ENCODE measurements at regions not wholly inside any gene's neighbourhood (a gene's known extent, or its start where the extent isn't known, plus 50 kb on each side); places are given as distances from the start of the nearest gene placed in this dataset.

DNA sequence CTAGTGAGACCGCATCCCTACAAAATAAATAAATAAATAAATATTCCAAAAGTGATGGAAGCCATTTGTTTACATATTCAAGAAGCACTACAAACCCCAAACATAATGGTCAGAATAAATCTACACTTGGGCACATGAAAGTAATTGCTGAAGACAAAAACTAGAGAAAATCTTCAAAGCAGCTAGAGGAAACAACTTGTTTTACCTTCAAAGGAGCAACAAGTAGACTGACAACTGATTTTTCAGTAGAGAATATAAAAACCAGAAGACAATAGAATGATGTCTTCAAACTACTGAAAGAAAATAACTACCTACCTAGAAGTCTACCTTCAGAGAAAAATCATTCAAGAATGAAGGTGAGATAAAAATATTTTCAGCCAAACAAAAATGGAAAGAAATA is 89.4 kb downstream of the TPRA1 start:
- no peak overlapping the region for H3K27ac Mint-ChIP-seq (ENCODE audit: unreplicated experiment)

DNA sequence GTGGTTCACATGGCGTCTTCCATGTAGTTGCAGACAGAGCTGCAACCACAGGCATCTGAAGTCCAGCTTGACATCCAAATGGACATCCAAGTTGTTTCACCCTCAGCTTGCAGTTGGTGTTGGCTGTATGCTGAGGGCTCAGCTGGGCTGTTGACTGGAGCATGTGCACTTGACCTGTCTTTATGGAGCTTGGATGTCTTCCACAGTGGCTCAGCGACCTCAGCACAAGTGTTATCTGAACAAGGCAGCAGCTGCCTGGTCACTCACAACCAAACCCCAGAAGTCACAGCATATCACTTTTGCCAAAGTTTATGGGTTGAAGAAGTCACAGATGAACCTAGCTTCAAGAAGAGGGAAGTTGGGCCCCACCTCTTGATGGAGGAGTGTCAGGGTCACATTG is 92.9 kb downstream of the TPRA1 start:
- POLR2A ChIA-PET, result no interaction called here
- Histone ChIP-seq H3K4me1 (no peaks in the 10 kb centered on the region), H3K36me3 (ENCODE audit: control insufficient read depth, insufficient read depth, low read length) (no peaks in the 10 kb centered on the region), H3K27me3 (replicated peaks; ENCODE audit: control insufficient read depth, insufficient read depth, low read length) (no peaks in the 10 kb centered on the region), H3K9me3 (peaks cover 10% of the 10 kb centered on the region), H3K4me3 (ENCODE audit: low read depth, low read length) (no peak overlapping the region)
- BruUV-seq (replicated peaks), result no TSS peak
- intact Hi-C loops (cut with micrococcal nuclease; ENCODE audit: unreplicated experiment), result no loop called here
- Mint-ChIP-seq H3K27me3 (ENCODE audit: insufficient read depth, unreplicated experiment) (peaks cover 17% of the 10 kb centered on the region), H3K4me1 (ENCODE audit: low read depth, unreplicated experiment) (no peaks in the 10 kb centered on the region), H3K4me3 (ENCODE audit: unreplicated experiment) (no peak overlapping the region), H3K9me3 (ENCODE audit: unreplicated experiment) (peaks cover 19% of the 10 kb centered on the region), H3K27ac (ENCODE audit: unreplicated experiment) (no peak overlapping the region), H3K36me3 (ENCODE audit: insufficient read depth, unreplicated experiment) (no peaks in the 10 kb centered on the region)
- TF ChIP-seq, protein P1, sequence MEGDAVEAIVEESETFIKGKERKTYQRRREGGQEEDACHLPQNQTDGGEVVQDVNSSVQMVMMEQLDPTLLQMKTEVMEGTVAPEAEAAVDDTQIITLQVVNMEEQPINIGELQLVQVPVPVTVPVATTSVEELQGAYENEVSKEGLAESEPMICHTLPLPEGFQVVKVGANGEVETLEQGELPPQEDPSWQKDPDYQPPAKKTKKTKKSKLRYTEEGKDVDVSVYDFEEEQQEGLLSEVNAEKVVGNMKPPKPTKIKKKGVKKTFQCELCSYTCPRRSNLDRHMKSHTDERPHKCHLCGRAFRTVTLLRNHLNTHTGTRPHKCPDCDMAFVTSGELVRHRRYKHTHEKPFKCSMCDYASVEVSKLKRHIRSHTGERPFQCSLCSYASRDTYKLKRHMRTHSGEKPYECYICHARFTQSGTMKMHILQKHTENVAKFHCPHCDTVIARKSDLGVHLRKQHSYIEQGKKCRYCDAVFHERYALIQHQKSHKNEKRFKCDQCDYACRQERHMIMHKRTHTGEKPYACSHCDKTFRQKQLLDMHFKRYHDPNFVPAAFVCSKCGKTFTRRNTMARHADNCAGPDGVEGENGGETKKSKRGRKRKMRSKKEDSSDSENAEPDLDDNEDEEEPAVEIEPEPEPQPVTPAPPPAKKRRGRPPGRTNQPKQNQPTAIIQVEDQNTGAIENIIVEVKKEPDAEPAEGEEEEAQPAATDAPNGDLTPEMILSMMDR (IDR thresholded peaks at IDR 0.05; ENCODE audit: insufficient read depth in 1 of 2, low read depth in 1 of 2, low read length in 1 of 2, severe bottlenecking in 1 of 2, unreplicated experiment in 1 of 2), result no peak
- CTCF ChIA-PET, result interaction anchor here (0.6 kb wide), 1 partner anchor 39 kb away, joined by 10 read pairs; no protein-coding TSS in a partner anchor
- no peak for DNase-seq

More for the DNA sequence above, 89.4 kb downstream of the TPRA1 start:
- Mint-ChIP-seq H3K27me3 (ENCODE audit: insufficient read depth, unreplicated experiment) (peaks cover 22% of the 10 kb centered on the region), H3K4me3 (ENCODE audit: unreplicated experiment) (no peak overlapping the region), H3K4me1 (ENCODE audit: low read depth, unreplicated experiment) (no peaks in the 10 kb centered on the region), H3K9me3 (ENCODE audit: unreplicated experiment) (peaks cover 23% of the 10 kb centered on the region), H3K36me3 (ENCODE audit: insufficient read depth, unreplicated experiment) (no peaks in the 10 kb centered on the region)
- POLR2A ChIA-PET, result no interaction called here
- intact Hi-C loops (cut with micrococcal nuclease; ENCODE audit: unreplicated experiment), result no loop called here
- TF ChIP-seq, protein P1 (IDR thresholded peaks at IDR 0.05; ENCODE audit: insufficient read depth in 1 of 2, low read depth in 1 of 2, low read length in 1 of 2, severe bottlenecking in 1 of 2, unreplicated experiment in 1 of 2), result no peak
- no peaks in the 10 kb centered on the region for H3K36me3 ChIP-seq (ENCODE audit: control insufficient read depth, insufficient read depth, low read length)
- no TSS peak for BruUV-seq (replicated peaks)
- H3K27me3 ChIP-seq (replicated peaks; ENCODE audit: control insufficient read depth, insufficient read depth, low read length), result no peaks in the 10 kb centered on the region
- H3K9me3 ChIP-seq, result peaks cover 10% of the 10 kb centered on the region
- CTCF ChIA-PET, result no interaction called here
- no peak overlapping the region for H3K4me3 ChIP-seq (ENCODE audit: low read depth, low read length)
- no peak for DNase-seq
- no peaks in the 10 kb centered on the region for H3K4me1 ChIP-seq

DNA sequence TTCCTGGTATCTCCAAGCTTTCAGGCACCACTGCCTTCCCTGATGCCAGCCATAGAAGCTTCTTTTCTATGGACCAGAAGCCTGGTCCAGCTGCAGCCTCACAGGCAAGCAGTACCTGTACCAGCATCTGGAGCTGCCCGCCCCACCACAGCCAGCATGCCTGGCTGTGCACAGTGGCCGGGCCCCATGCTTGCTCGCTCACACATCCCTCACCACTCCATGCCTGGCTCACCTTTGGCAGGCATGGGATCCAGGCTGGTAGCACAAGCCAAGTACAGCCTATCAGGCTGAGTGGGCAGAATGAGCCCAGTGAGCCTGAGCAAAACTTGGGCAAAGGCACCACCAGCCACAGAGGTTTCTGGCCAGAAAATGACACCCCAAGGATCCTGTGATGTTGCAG is 93.4 kb downstream of the TPRA1 start:
- H3K36me3 Mint-ChIP-seq (ENCODE audit: insufficient read depth, unreplicated experiment), result no peaks in the 10 kb centered on the region
- no peaks in the 10 kb centered on the region for H3K4me1 Mint-ChIP-seq (ENCODE audit: low read depth, unreplicated experiment)
- no peaks in the 10 kb centered on the region for H3K4me1 ChIP-seq
- DNase-seq, result no peak
- H3K9me3 Mint-ChIP-seq (ENCODE audit: unreplicated experiment), result peaks cover 14% of the 10 kb centered on the region
- H3K27me3 ChIP-seq (replicated peaks; ENCODE audit: control insufficient read depth, insufficient read depth, low read length), result no peaks in the 10 kb centered on the region
- H3K4me3 ChIP-seq (ENCODE audit: low read depth, low read length), result no peak overlapping the region
- TF ChIP-seq, protein P1 (IDR thresholded peaks at IDR 0.05; ENCODE audit: insufficient read depth in 1 of 2, low read depth in 1 of 2, low read length in 1 of 2, severe bottlenecking in 1 of 2, unreplicated experiment in 1 of 2), result no peak
- intact Hi-C loops (cut with micrococcal nuclease; ENCODE audit: unreplicated experiment), result no loop called here
- H3K36me3 ChIP-seq (ENCODE audit: control insufficient read depth, insufficient read depth, low read length), result no peaks in the 10 kb centered on the region
- no peak overlapping the region for H3K27ac Mint-ChIP-seq (ENCODE audit: unreplicated experiment)
- H3K27me3 Mint-ChIP-seq (ENCODE audit: insufficient read depth, unreplicated experiment), result peaks cover 14% of the 10 kb centered on the region
- H3K9me3 ChIP-seq, result peaks cover 10% of the 10 kb centered on the region
- BruUV-seq (replicated peaks), result no TSS peak
- ChIA-PET POLR2A (no interaction called here), CTCF (interaction anchor here (0.6 kb wide), 1 partner anchor 39 kb away, joined by 10 read pairs; no protein-coding TSS in a partner anchor)
- no peak overlapping the region for H3K4me3 Mint-ChIP-seq (ENCODE audit: unreplicated experiment)

All from Caco-2 (cell line).